ENCODE measurements at regions not wholly inside any gene's neighbourhood (a gene's known extent, or its start where the extent isn't known, plus 50 kb on each side); places are given as distances from the start of the nearest gene placed in this dataset.

GRCh38 chr10:106251573-106251972 lies 912.9 kb downstream of the SORCS1 start:
- TF ChIP-seq CTCF (IDR thresholded peaks at IDR 0.05; ENCODE audit: extremely low read depth in 1 of 2, insufficient read depth in 1 of 2, low read depth in 1 of 2, low read length in 2 of 2) = no peak
- no peak for TF ChIP-seq EZH2 (IDR thresholded peaks at IDR 0.05; ENCODE audit: borderline replicate concordance, low read depth, low read length, severe bottlenecking)
- no peak for TF ChIP-seq POLR2A (IDR thresholded peaks at IDR 0.05; ENCODE audit: low read depth, low read length)
- TF ChIP-seq FOS (IDR thresholded peaks at IDR 0.05; ENCODE audit: borderline replicate concordance, insufficient read depth, low read length) = no peak
- no peak for TF ChIP-seq POLR2AphosphoS5 (IDR thresholded peaks at IDR 0.05; ENCODE audit: insufficient read depth, low read depth, low read length)
- no peak for TF ChIP-seq MYC (IDR thresholded peaks at IDR 0.05; ENCODE audit: low read depth, low read length)
- no peak for TF ChIP-seq JUN (IDR thresholded peaks at IDR 0.05; ENCODE audit: borderline replicate concordance, insufficient read depth, insufficient read length, low read depth)

Measured in endothelial cell of umbilical vein (primary cell).